ENCODE measurements at regions not wholly inside any gene's neighbourhood (a gene's known extent, or its start where the extent isn't known, plus 50 kb on each side); places are given as distances from the start of the nearest gene placed in this dataset.

- TF ChIP-seq POLR2A (IDR thresholded peaks at IDR 0.05; ENCODE audit: low read depth, low read length) = no peak
- TF ChIP-seq EZH2 (IDR thresholded peaks at IDR 0.05; ENCODE audit: borderline replicate concordance, low read depth, low read length, severe bottlenecking) = no peak
- TF ChIP-seq CTCF (IDR thresholded peaks at IDR 0.05; ENCODE audit: extremely low read depth in 1 of 2, insufficient read depth in 1 of 2, low read depth in 1 of 2, low read length in 2 of 2) = no peak
- no peak for TF ChIP-seq POLR2AphosphoS5 (IDR thresholded peaks at IDR 0.05; ENCODE audit: insufficient read depth, low read depth, low read length)
- no peak for TF ChIP-seq FOS (IDR thresholded peaks at IDR 0.05; ENCODE audit: borderline replicate concordance, insufficient read depth, low read length)
- no peak for TF ChIP-seq MAX (IDR thresholded peaks at IDR 0.05; ENCODE audit: insufficient read depth, insufficient read length)
- no peak for TF ChIP-seq MYC (IDR thresholded peaks at IDR 0.05; ENCODE audit: low read depth, low read length)
- TF ChIP-seq JUN (IDR thresholded peaks at IDR 0.05; ENCODE audit: borderline replicate concordance, insufficient read depth, insufficient read length, low read depth) = no peak
- TF ChIP-seq GATA2 (IDR thresholded peaks at IDR 0.05; ENCODE audit: insufficient read depth, insufficient read length, low read depth, low read length) = no peak
These were observed 2382.4 kb downstream of the PCDH9 start for GRCh38 chr13:64847767-64848166.

All from endothelial cell of umbilical vein (primary cell).